ENCODE measurements at regions not wholly inside any gene's neighbourhood (a gene's known extent, or its start where the extent isn't known, plus 50 kb on each side); places are given as distances from the start of the nearest gene placed in this dataset.
"Not testable (repeated sequence)": the region's sequence is repeated elsewhere in the genome, so short reads cannot be mapped to it uniquely, and the experiment has no call there.

DNA sequence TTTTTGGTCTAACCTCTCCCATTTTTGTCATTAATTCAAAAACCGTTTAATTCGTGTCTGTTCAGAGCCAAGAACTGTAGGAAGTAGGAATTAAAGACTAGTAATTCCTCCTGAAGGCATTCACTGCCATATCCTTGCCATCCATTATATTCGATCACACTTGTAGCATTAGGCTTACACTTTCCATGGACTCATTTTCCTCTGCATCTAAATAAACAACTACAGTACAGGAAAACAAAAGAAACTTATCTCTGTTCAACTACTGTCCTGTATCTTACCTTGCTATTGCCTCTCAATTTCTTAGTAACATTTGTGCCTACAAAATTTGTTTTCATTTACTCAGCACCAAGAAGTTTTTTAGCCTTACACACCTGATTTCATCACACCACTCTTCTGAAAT lies 111.6 kb upstream of the SEMA3C start:
- no peak for FAIRE-seq

DNA sequence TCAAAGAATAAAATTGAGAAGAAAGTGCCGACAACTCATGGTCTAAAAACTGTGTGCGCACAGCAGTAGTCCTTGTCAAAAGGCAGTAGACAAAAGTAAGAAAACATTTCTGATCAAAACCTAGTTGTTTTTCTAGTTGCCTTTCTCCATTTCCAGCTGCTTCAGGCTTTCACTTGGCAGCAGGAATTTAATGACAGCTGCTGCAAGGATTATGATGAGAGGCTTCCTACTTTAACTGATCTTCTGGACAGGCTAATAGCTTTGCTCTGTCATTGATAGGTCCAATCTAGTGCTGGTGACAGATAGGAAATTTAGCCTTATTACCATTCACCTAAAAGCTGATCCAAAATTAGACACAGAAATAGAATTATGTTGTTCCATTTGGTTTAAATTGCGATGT lies 110.7 kb upstream of the SEMA3C start:
- no peak for FAIRE-seq

DNA sequence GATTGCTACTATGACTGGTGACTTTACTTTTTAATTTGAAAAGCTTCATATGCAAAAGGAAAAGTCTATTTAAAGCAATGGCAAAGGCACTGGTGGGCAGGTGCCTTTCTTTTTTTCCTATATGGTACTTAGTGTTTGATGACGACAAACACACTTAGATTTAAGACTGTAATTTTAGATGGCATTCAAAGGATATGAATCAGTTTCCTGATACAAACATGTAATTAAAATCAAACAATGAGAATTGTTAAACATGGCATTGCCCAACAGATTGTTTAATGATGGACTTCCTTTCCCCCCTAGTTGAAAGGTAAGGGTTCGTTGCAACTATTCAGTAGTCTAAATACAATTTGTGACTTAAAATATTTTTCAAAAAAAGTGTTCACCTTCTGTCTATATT lies 106.5 kb upstream of the SEMA3C start:
- FAIRE-seq: no peak

DNA sequence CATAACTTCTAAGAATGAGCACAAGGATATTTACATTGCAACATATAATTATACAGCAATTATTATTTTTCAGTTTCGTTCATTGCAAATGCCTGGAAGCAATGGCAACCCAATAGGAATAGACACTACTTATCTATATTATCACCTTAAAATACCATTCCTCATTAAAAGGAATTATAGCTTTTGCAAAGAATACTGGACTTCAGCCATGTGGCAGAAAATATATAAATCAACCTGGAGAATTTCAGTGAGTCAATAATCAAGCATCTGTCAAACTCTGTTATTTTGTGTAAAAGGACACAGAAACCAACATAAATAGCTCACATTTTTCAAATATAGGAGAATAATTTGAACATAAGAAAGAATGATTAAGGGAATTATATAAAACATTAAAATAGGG lies 96.1 kb upstream of the SEMA3C start:
- no peak for FAIRE-seq

- peak; percentile 25 for FAIRE-seq
These were observed 95.4 kb upstream of the SEMA3C start for GRCh38 chr7:81014266-81014665.

DNA sequence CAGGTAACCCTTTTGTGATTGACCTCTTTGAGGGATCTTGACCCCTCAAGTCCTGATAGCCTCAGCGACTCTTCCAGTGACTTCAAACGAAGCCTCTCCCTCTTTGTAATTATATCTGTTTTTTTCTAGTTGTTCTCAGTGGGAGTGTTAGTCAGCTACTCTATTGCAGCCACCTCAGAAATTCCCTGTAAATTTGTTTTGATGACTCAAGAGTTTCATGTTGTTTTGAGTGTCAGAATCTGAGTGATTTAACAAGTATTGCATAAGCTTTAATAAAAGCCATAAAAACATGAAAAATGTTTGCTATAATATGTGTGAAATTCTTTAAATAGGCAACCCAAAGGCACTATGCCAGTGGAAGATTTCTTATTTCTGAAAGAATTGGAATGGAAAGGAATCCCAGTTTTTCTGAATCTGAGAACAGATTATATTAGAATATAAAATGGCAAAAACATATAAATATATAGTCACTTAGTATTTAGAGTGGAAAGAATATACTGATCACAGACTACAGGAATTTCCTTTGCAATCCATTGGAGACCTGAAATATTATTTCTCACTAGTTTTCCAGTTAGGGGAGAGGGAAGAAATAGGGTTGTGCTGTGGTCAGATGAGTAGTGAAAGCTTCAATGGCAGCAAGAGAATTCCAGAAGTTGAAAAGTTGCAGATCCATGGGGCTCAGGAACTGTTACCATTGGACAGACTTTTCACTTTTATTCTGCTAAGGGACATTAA lies 94.4 kb upstream of the SEMA3C start:
- FAIRE-seq: no peak

- FAIRE-seq: no peak
These were observed 90.0 kb upstream of the SEMA3C start for GRCh38 chr7:81008901-81009300.

DNA sequence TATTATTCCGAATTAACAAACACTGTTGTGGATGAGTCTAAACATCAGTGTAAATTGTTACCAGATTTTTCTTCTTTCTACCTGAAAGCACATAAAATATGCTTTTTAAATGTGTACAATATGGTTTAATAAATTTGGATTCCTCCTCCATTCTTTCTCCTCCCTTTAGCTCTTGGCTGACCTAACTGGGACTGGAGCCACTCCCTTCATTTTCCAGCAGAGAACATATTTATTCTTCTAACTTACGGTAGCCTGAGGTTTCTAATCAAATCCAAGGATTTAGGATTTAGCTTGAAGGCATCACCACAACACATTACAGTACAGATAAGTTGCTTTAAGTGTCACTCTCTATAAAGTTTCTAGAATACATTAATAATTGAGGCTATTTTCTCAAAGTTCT lies 88.2 kb upstream of the SEMA3C start:
- FAIRE-seq: no peak

- no peak for FAIRE-seq
These were observed 86.4 kb upstream of the SEMA3C start for GRCh38 chr7:81005254-81005653.

DNA sequence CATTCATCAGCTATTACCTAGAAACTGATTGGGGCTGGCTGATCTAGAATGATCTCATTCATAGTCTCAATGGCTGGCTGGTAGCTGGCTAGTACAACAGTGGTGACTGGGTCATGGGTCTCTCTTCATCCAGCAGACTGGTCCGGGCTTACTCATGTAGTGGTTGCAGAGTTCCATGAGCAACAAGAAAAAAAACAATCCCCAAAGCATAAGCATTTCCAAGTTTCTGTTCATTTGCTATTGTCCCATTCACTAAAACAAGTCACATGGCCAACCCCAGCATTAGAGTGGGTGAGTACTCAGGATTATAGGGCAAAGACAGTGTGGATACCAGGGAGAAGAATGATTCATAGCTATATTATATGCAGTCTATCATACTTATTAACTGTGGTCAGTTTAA lies 85.2 kb upstream of the SEMA3C start:
- FAIRE-seq: no peak

DNA sequence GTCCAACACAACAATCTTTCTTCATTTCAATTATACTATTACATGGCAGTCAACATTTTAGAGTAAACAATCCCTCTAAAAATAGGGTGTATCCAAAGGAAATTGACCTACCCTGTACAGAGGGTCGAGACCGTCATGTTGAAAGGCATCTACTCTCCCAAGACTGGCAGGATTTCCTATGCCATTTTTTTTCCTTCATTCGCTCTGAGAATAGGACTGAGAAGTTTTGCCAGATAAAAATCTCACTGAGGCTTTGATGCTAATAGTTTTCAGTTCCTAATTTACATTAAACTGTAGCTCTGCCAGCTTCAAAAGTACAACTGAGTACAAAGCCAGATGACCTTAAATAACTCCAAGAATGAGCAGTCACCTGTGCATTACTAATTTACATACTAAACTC lies 84.5 kb upstream of the SEMA3C start:
- FAIRE-seq: no peak

GRCh38 chr7:81002421-81002820 lies 83.6 kb upstream of the SEMA3C start:
- no peak for FAIRE-seq

- FAIRE-seq: no peak
These were observed 80.9 kb upstream of the SEMA3C start for GRCh38 chr7:80999771-81000170.

DNA sequence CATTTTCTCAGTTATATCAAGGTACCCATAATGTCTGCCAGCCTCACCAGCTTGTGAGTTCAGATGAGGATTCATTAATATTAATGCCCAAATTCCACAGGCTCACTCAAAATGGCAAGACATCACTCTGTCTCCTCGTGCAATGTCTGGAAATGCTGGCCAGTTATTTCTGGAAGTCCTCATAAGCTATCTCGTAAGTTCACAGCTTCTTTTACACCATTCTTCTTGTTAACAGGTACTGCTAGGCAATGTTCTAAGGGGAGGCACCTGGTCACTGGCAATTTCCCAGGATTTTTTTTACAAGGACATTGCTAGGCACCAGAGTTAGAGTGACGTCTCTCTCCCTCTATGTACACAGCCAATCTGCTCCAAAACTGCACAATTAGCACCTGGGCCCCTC lies 80.2 kb upstream of the SEMA3C start:
- FAIRE-seq: no peak

DNA sequence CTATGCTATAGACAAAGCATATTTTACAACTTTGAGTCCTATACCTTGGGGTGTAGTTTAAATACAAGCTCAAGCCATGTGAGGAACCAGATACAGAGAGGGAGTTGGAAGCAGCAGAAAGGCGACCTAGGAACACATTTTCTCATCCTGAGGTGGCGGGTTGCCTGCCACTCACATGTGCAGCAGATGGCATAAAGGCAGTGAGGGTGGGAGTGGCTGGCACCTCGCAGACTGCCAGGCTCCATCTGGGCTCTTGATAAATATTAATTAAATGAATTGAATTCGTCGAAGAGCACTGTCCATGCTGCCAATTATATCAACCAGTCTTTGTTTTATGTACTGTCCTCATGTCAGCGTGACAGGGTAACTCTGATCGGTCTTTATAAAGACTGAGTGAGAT lies 79.0 kb upstream of the SEMA3C start:
- no peak for FAIRE-seq

DNA sequence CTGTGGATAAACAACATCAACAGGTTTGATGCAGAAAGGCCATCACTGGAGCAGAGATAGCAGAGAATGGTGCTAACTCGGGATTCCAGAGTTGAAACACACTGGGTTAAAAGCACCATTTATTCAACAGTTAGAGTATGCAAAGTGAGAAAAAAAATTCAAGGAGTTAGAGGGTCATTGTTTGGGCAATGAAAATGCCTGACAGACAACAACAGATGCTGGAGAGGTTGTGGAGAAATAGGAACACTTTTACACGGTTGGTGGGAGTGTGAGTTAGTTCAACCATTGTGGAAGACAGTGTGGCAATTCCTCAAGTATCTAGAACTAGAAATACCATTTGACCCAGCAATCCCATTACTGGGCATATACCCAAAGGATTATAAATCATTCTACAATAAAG lies 77.4 kb upstream of the SEMA3C start:
- FAIRE-seq: not testable (repeated sequence)

DNA sequence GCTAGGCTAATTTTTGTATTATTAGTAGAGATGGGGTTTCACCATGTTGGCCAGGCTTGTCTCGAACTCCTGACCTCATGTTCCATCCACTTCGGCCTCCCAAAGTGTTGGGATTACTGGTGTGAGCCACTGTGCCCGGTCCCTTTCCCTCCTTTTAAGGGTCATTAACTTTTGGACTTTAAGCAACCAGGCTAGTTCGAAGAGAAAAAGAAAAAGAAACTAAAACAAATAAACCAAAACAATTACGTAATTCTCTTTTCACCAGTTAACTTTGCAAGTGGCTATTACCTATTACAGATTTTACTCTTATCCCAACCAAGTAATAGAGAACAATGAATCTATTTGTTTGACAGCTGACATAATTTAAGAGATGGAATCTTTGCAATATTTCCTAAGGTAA lies 72.8 kb upstream of the SEMA3C start:
- FAIRE-seq: no peak

- no peak for FAIRE-seq
These were observed 65.8 kb upstream of the SEMA3C start for GRCh38 chr7:80984619-80985018.

GRCh38 chr7:80981405-80981804 lies 62.6 kb upstream of the SEMA3C start:
- FAIRE-seq: no peak

GRCh38 chr7:80977751-80978150 lies 58.9 kb upstream of the SEMA3C start:
- no peak for FAIRE-seq

- no peak for FAIRE-seq
These were observed 55.8 kb upstream of the SEMA3C start for GRCh38 chr7:80974396-80975358.

- FAIRE-seq: no peak
These were observed 52.4 kb upstream of the SEMA3C start for GRCh38 chr7:80971225-80971624.

Measured in G401.6 (cell line).